GM19239 (cell line): ENCODE measurements at regions not wholly inside any gene's neighbourhood (a gene's known extent, or its start where the extent isn't known, plus 50 kb on each side); places are given as distances from the start of the nearest gene placed in this dataset.
"Not testable (repeated sequence)": the region's sequence is repeated elsewhere in the genome, so short reads cannot be mapped to it uniquely, and the experiment has no call there.

Experiments used
- DNase-seq: peaks from one replicate; pipeline ENCODE4 v3.0.0; 2011; ENCODE audit warnings: low spot score; ENCODE audit not compliant: insufficient read length
- FAIRE-seq: peaks from 2 replicates; lab custom pipeline; 2011; peaks lifted over from hg19 to GRCh38; lab: Jason Lieb, UNC

DNA sequence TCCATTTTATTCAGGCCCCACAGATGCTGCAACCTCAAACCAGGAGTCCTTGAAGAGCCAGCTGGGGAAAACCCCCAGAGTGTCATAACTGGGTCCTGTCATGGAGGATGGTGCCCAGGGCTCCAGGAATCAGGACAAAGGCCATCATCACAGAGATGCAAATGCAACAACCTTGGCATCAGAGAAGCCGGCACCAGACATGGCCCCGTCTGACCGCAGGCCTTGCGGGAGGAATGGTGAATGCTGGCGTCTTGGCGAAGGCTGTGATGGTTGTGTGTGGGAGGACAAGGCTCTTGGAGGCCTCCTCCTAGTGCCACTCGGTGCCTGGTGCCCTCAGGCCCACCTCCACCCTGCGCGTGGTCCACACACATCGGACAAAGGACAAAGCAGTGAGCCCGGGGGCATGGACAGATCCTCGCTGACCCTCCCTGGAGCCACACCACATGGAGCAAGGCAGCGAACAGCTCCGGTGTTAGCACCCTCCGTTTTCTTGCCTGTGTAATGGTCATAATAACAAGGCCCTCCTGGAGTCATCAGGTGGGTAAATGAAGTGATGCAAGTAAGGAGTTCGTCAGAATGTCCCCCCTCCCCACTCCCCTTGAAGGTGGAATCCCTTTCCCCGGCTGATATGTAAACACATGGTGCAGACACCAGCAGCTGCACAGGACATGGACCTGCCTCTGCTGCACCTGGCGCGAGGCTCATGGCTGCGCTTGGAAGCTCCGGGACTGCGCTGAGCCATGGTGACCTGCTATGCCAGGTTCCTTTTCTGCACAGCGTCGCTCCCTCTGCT, 380.7 kb downstream of the IRX2 start:
- no peak for DNase-seq
- FAIRE-seq, result no peak

DNA sequence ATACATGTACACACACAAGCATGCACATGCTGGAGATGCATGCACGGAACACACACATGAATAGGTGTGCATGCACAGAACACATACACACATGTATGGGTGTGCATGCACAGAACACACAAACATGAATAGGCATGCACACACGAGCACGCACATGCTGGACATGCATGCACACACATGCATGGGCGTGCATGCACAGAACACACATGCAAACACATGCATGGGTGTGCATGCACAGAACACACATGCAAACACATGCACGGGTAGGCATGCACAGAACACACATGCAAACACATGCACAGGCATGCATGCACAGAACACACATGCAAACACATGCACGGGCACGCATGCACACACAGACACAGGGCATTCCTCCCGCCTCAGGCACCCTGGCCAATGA, 382.3 kb downstream of the IRX2 start:
- FAIRE-seq, result no peak
- no peak for DNase-seq

GRCh38 chr5:2366816-2367215, 384.7 kb downstream of the IRX2 start:
- DNase-seq (no peak), FAIRE-seq (no peak)

GRCh38 chr5:2357309-2357708, 394.2 kb downstream of the IRX2 start:
- FAIRE-seq (no peak), DNase-seq (no peak)

DNA sequence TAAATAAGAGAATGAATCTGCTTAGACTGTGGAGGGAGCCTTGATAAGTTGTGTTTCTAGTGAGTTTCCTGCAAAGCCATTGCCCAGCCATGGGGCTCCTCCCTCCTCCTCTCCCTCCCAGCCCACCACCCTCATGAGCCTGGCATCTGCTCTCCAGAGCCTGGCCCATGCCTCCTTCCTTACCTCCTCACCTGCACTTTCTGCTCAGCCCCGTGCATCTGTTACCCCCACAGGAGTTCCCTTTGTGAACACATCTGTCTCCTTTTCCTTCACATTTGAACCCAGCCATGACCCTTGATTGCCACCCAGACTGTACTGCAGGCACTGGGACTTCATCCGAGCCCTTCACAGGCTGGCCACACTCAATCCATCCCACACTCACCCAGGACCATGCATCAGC, 395.6 kb downstream of the IRX2 start:
- DNase-seq (no peak), FAIRE-seq (no peak)

DNA sequence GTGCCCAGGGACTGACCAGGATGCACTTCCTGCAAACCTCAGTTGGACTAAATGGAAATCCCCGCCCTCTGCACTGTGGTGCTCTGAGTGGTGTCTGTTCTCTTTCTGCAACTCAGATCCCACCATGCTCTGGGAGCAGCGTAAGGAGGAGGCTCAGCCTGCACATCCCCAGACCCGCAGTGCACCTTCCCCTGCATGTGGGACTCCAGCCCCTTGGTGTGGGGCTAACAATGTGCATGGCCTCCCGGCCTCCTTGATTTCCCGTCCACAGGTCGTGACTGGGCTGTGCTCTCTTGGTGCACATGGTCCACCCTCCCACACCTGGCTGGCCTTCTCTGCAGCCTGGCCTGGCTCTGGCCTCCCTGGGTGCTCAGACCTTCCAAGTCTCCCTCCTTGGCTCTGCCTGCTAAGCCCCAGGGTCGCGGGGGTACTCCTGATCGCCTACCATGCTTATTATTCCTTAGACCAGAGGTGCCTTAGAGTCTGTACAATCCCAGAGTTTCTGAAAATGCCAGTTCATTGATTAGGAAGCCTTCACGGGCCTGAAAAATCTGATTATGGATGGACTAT, 397.5 kb downstream of the IRX2 start:
- no peak for DNase-seq

GRCh38 chr5:2353211-2353610, 398.3 kb downstream of the IRX2 start:
- DNase-seq (no peak), FAIRE-seq (no peak)

More for the DNA sequence above, 397.5 kb downstream of the IRX2 start:
- no peak for FAIRE-seq

GRCh38 chr5:2352101-2352861, 399.2 kb downstream of the IRX2 start:
- DNase-seq (no peak), FAIRE-seq (no peak)

DNA sequence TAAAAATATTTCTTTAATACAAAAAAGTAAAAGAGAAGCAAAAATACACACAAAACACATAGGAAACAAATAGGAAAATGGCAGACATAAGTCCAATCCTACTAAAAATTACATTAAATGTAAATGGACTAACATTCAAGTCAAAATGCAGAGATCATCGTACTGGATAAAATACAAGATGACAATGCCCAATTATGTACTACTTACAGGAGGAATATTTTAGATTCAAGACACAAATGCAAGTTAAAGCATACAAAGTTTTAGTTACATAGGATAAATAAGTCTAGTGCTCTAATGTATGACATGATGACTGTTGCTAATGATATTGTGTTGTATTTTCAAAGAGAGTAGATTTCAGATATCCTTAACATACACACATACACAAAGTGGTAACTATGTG, 401.7 kb downstream of the IRX2 start:
- not testable (repeated sequence) for DNase-seq, FAIRE-seq

DNA sequence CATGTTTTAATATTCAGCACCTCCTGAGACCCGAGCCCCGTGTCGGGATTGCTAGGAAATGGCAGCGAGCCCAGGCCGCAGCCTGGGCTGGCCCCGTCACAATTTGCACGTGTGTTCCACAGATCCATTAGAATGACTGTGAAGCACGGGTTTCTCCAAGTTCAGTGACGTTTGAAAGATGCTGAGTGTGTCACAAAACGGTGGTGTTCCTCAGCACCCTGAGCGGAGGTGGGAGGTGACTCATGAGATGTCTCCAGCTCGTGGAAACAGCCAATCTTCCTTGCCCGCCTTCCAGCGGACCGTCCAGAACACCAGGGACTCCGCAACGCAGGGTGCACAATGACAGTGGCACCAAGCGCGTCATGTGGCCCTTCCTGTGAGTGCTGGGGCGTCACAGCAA, 412.8 kb downstream of the IRX2 start:
- DNase-seq (no peak), FAIRE-seq (no peak)

- no peak for DNase-seq
- no peak for FAIRE-seq
Observed at GRCh38 chr5:2335733-2336515, 415.6 kb downstream of the IRX2 start.

GRCh38 chr5:2335125-2335732, 416.2 kb downstream of the IRX2 start:
- no peak for DNase-seq
- no peak for FAIRE-seq

DNA sequence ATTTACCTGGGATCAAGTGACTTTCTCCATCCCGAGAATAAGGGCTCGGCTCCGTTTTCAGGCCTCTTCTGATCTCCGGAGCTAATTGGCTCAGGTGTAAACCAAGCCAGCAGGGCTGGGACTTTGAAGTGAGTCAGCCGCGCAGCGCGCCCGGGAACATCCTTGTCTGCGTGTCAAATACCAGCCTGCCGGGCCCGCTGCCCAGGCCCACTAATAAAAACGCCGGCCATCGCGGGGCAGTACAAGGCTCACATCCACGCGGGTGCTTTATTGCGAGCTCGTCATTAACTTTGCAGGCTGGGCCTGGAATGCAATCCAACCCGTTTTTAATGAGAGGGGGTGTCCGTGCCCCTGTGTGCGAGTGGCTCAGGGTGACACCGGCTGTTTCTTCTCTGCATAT, 416.8 kb downstream of the IRX2 start:
- no peak for DNase-seq
- FAIRE-seq, result no peak

DNA sequence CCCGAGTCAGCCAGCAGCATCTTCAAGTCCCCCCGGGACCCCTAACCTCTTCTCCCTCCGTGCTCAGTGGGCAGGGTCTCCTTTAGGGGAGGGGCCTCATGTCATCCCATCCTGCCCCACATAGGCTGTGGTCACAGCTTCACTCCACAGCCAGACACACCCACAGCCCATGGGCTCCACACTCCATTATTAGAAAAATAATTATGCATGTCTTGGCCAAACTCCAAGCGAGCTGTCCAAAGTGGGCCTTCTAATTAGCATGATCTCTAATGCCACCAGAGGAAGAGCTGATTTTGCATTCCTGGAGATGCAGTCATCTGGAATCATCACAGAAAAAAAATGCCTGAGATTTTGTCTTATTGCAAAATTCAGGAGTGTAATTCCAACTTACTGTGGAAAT, 418.2 kb downstream of the IRX2 start:
- FAIRE-seq, result no peak
- DNase-seq, result no peak

- DNase-seq, result no peak
- no peak for FAIRE-seq
Observed at GRCh38 chr5:2332521-2332920, 419.0 kb downstream of the IRX2 start.

DNA sequence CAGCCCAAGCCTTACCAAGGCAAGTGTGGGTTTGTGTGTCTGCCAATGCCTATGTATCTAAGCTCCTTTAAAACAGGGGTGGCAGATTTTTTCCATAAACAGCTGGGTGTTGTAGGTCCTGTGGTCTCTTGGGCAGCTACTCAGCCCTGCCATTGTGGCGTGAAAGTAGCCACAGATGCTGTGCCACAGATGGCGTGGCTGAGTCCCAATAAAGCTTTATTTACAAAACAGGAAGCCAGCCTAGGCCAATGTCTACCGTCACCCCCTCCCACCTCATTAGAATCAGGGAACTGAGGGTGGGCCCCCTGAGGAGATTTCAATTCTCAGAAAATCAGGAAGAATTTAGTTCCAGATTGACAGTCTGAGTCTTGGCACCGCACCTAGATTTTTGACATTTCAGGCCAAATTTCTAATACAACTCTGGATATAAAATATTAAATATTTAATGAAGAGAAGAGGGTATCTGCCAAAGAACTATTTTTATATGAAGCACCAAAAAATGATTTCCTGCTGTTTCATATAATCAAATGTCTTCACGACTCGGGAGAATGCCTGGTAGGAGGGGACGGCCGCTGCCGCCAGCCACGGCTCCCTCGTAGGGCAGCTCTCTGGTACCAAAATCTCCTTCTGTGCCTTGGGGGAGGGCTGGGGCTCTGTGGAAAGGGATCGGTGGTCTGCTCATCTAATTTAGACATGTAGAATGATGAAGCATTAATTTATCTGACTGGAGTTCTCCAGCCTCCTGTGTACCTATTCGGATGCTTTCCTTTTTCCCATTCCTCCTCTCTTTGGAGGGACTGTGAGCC, 420.9 kb downstream of the IRX2 start:
- FAIRE-seq (no peak), DNase-seq (no peak)

GRCh38 chr5:2329741-2330140, 421.7 kb downstream of the IRX2 start:
- DNase-seq (no peak), FAIRE-seq (no peak)

- FAIRE-seq (no peak), DNase-seq (no peak)
Observed at GRCh38 chr5:2326601-2327000, 424.9 kb downstream of the IRX2 start.

GRCh38 chr5:2324788-2325187, 426.7 kb downstream of the IRX2 start:
- DNase-seq (no peak), FAIRE-seq (no peak)
